ENCODE measurements at regions not wholly inside any gene's neighbourhood (a gene's known extent, or its start where the extent isn't known, plus 50 kb on each side); places are given as distances from the start of the nearest gene placed in this dataset.

GRCh38 chr4:116952530-116953136 is 132.7 kb downstream of the TRAM1L1 start:
- TF ChIP-seq CTCF (IDR thresholded peaks at IDR 0.05): no peak
- no peak for TF ChIP-seq POLR2A (IDR thresholded peaks at IDR 0.05)
- no peak for TF ChIP-seq EP300 (IDR thresholded peaks at IDR 0.05)

All from sigmoid colon (tissue), 4 donors.